ENCODE measurements at regions not wholly inside any gene's neighbourhood (a gene's known extent, or its start where the extent isn't known, plus 50 kb on each side); places are given as distances from the start of the nearest gene placed in this dataset.

- no peaks in the 10 kb centered on the region for H3K36me3 ChIP-seq
- no peaks in the 10 kb centered on the region for H3K27me3 ChIP-seq
- TF ChIP-seq CTCF (IDR thresholded peaks at IDR 0.05; ENCODE audit: low read depth, low read length): no peak
- DNase-seq (ENCODE audit: low read depth in 1 of 2, low spot score in 1 of 2): no peak
- no peak overlapping the region for H3K27ac ChIP-seq
- no peaks in the 10 kb centered on the region for H3K9me3 ChIP-seq (ENCODE audit: low read depth)
- H3K4me3 ChIP-seq: no peak overlapping the region
- no peaks in the 10 kb centered on the region for H3K4me1 ChIP-seq (ENCODE audit: low read depth)
Observed at GRCh38 chr12:61956545-61956944, 303.7 kb upstream of the USP15 start.

- H3K4me3 ChIP-seq: no peak overlapping the region
- no peak for DNase-seq (ENCODE audit: low read depth in 1 of 2, low spot score in 1 of 2)
- H3K9me3 ChIP-seq (ENCODE audit: low read depth): no peaks in the 10 kb centered on the region
- no peaks in the 10 kb centered on the region for H3K36me3 ChIP-seq
- no peaks in the 10 kb centered on the region for H3K27me3 ChIP-seq
- no peaks in the 10 kb centered on the region for H3K4me1 ChIP-seq (ENCODE audit: low read depth)
- no peak for TF ChIP-seq CTCF (IDR thresholded peaks at IDR 0.05; ENCODE audit: low read depth, low read length)
- H3K27ac ChIP-seq: no peak overlapping the region
Observed at GRCh38 chr12:61974461-61974860, 285.7 kb upstream of the USP15 start.

GRCh38 chr12:61985830-61986229, 274.4 kb upstream of the USP15 start:
- H3K27me3 ChIP-seq: no peaks in the 10 kb centered on the region
- no peaks in the 10 kb centered on the region for H3K9me3 ChIP-seq (ENCODE audit: low read depth)
- no peak overlapping the region for H3K4me3 ChIP-seq
- no peak for DNase-seq (ENCODE audit: low read depth in 1 of 2, low spot score in 1 of 2)
- H3K36me3 ChIP-seq: no peaks in the 10 kb centered on the region
- no peak overlapping the region for H3K27ac ChIP-seq
- TF ChIP-seq CTCF (IDR thresholded peaks at IDR 0.05; ENCODE audit: low read depth, low read length): no peak
- no peaks in the 10 kb centered on the region for H3K4me1 ChIP-seq (ENCODE audit: low read depth)

GRCh38 chr12:61987173-61987572, 273.0 kb upstream of the USP15 start:
- no peak for TF ChIP-seq CTCF (IDR thresholded peaks at IDR 0.05; ENCODE audit: low read depth, low read length)
- H3K27ac ChIP-seq: no peak overlapping the region
- no peak for DNase-seq (ENCODE audit: low read depth in 1 of 2, low spot score in 1 of 2)
- H3K4me3 ChIP-seq: no peak overlapping the region
- H3K9me3 ChIP-seq (ENCODE audit: low read depth): no peaks in the 10 kb centered on the region
- H3K36me3 ChIP-seq: no peaks in the 10 kb centered on the region
- no peaks in the 10 kb centered on the region for H3K4me1 ChIP-seq (ENCODE audit: low read depth)
- no peaks in the 10 kb centered on the region for H3K27me3 ChIP-seq

- DNase-seq (ENCODE audit: low read depth in 1 of 2, low spot score in 1 of 2): no peak
- no peaks in the 10 kb centered on the region for H3K4me1 ChIP-seq (ENCODE audit: low read depth)
- no peaks in the 10 kb centered on the region for H3K27me3 ChIP-seq
- no peak for TF ChIP-seq CTCF (IDR thresholded peaks at IDR 0.05; ENCODE audit: low read depth, low read length)
- no peaks in the 10 kb centered on the region for H3K9me3 ChIP-seq (ENCODE audit: low read depth)
- no peak overlapping the region for H3K4me3 ChIP-seq
- H3K27ac ChIP-seq: no peak overlapping the region
- no peaks in the 10 kb centered on the region for H3K36me3 ChIP-seq
Observed at GRCh38 chr12:61991661-61992060, 268.5 kb upstream of the USP15 start.
